GM21360 (cell line): ENCODE measurements at regions not wholly inside any gene's neighbourhood (a gene's known extent, or its start where the extent isn't known, plus 50 kb on each side); places are given as distances from the start of the nearest gene placed in this dataset.

Source experiments
- ATAC-seq: cut with Tn5 transposase; IDR thresholded peaks from one replicate; pipeline ENCODE4 v1.9.1; 2021; ENCODE audit warnings: mild to moderate bottlenecking, moderate library complexity; ENCODE audit not compliant: unreplicated experiment

GRCh38 chr16:73614131-73614530, 566.2 kb upstream of the ZFHX3 start:
- ATAC-seq = no peak

- ATAC-seq = no peak
These were observed 562.8 kb upstream of the ZFHX3 start for GRCh38 chr16:73610605-73611156.

- no peak for ATAC-seq
These were observed 562.2 kb upstream of the ZFHX3 start for GRCh38 chr16:73610160-73610559.

GRCh38 chr16:73608911-73609310, 561.0 kb upstream of the ZFHX3 start:
- ATAC-seq = no peak

- no peak for ATAC-seq
These were observed 557.4 kb upstream of the ZFHX3 start for GRCh38 chr16:73605309-73605708.

GRCh38 chr16:73601911-73602310, 554.0 kb upstream of the ZFHX3 start:
- peak; percentile 89 for ATAC-seq

GRCh38 chr16:73599870-73600269, 551.9 kb upstream of the ZFHX3 start:
- ATAC-seq = no peak

GRCh38 chr16:73599351-73599750, 551.4 kb upstream of the ZFHX3 start:
- no peak for ATAC-seq

- ATAC-seq = no peak
These were observed 536.2 kb upstream of the ZFHX3 start for GRCh38 chr16:73584157-73584556.

GRCh38 chr16:73572135-73572828, 524.4 kb upstream of the ZFHX3 start:
- no peak for ATAC-seq

GRCh38 chr16:73569266-73569980, 521.5 kb upstream of the ZFHX3 start:
- no peak for ATAC-seq

- no peak for ATAC-seq
These were observed 520.8 kb upstream of the ZFHX3 start for GRCh38 chr16:73568769-73569168.

- ATAC-seq = no peak
These were observed 518.0 kb upstream of the ZFHX3 start for GRCh38 chr16:73565925-73566324.

- ATAC-seq = no peak
These were observed 517.3 kb upstream of the ZFHX3 start for GRCh38 chr16:73565263-73565662.

- ATAC-seq = no peak
These were observed 515.8 kb upstream of the ZFHX3 start for GRCh38 chr16:73563709-73564108.

GRCh38 chr16:73560497-73560896, 512.6 kb upstream of the ZFHX3 start:
- no peak for ATAC-seq

GRCh38 chr16:73558219-73558618, 510.3 kb upstream of the ZFHX3 start:
- no peak for ATAC-seq

- ATAC-seq = no peak
These were observed 506.2 kb upstream of the ZFHX3 start for GRCh38 chr16:73553941-73554660.

- ATAC-seq = no peak
These were observed 502.2 kb upstream of the ZFHX3 start for GRCh38 chr16:73549984-73550631.

- no peak for ATAC-seq
These were observed 499.9 kb upstream of the ZFHX3 start for GRCh38 chr16:73547552-73548403.
